ENCODE measurements at regions not wholly inside any gene's neighbourhood (a gene's known extent, or its start where the extent isn't known, plus 50 kb on each side); places are given as distances from the start of the nearest gene placed in this dataset.

DNA sequence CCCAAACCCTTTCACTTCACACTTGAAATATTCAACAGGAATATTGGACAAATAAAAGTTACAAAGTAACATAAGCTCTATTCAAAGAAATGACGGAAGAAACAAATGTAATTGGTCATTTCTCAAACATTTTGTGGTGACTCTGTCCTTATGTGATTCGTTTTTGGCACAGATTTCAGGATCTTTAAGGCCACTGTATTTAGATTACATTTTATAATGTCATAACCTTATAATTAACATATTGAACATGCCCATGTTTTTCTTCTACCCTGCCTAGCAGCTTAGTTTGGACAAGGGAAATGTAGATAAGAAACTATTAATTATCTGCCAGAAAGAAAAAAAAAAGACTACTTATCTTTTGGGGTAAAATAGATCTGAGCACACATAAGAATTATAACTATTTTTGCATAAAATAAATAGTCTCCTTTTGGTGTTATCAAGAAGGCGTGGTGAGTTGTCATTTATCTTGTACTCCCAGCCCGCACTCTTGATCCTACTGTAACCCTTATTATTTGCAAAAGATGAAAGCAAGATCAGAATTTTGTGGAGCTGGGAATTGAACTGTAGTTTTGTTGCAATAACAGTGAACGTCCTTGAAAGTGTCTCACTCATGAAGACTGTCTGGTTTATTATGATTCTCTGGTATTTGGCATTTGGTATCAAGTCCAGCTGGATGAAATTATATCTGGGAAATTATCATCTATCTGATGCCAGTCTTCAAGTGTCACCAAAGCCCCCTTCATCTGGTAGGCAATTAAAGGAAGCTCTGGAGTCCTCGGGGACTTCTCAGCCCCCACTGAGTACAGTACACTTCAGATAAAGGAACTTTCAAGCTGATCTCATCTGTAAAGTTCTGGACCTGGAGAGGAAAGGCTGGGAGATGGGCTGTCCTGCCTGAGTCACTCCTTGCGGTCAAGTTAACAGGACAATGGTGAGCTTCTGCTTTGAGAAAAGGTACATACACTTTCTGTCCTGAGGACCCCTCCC, 175.7 kb upstream of the INHBA start:
- DNase-seq (ENCODE audit: low spot score), result no peak

- no peak for DNase-seq (ENCODE audit: low spot score)
Observed at GRCh38 chr7:41877118-41877517, 174.2 kb upstream of the INHBA start.

- DNase-seq (ENCODE audit: low spot score), result no peak
Observed at GRCh38 chr7:41875513-41875912, 172.6 kb upstream of the INHBA start.

DNA sequence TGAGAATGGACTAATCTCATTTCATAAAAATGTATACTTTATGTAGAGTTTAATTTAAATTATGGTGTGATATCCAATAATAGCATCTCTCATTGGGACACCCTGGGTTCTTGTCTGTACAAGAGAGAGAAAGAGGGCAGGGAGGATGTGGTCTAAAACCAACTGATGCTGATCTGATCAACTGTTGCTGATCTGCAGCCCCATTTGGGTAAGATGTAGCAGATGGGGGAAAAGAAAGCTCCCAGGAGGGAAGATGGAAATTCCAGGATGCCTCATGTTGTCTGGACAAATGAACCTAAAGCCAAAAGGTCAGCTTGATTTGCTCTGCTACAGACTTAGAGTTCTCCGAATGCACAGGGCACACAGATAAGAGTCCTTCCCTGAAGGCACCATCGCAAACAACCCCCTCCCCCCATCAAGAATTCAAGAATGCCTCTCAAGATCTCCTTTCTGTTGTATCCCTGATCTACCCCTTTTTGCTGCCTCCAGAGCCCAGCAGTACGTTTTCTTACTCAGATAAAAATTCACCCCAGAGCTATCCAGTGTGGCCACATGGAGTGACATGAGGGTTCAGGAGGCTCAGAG, 171.4 kb upstream of the INHBA start:
- no peak for DNase-seq (ENCODE audit: low spot score)

DNA sequence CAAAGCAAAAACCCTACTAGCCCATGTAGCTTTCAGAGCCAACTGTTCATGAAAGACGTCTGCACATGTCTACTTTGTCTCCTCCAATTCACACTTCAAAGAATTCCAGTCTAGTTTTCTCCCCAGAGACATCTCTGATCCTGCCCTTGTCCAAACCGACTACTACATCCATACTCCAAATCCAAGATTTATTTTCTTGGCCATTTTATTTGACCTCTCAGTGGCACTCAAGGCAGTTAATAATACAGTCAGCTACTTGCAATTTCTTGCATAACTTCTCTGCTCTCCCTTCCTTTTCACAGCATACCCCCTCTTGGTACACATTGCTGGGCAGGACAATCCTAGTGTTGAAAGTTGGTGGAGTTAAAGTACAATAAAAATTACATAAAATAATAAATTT, 170.9 kb upstream of the INHBA start:
- no peak for DNase-seq (ENCODE audit: low spot score)

DNA sequence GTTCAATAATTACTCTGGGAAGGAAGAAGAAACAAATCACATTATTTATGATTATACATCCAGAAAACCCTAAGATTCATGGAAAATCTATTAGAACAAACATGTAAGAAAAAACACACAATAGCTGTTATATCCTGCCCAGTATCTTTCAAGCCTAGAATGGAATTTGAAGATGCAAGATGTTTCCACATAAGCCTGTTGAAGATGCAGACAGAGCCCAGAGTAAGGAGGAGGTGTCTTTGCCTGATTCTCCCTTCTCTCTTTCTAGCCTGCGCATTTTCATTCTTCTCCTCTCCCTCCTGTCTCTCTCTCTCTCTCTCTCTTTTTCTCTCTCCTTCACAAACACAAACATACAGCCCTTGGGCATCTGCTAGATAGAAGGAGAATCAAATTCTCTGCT, 170.1 kb upstream of the INHBA start:
- no peak for DNase-seq (ENCODE audit: low spot score)

DNA sequence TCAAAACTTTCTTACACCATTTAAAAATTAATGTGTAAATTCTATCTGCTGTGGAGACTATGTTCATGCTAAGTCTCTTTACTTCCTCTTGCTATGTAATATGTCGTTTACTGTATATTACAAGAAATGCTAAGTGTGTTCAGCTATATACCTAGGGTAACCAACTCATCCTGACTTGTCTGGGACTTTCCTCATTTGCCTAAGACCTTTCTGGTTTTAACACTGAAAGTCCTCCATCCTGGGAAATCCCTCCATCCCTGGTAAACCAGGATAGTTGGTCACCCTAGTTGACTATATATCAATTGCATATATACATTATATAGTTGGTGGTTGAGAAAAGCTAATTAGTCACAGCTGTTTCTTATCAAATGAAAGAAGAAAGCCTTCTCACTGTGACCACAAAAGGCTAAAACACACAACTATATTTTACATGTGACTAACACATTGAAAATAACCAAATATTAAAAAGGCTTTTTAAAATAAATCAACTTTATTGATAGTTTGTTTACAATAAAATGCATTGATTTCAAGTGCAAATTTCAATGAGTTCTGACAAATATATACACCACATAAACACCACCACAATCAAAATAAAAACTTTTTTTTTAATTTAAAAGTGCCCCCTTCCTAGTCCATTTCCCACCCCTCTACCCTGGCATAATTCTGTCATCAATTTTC, 167.7 kb upstream of the INHBA start:
- DNase-seq (ENCODE audit: low spot score), result no peak

DNA sequence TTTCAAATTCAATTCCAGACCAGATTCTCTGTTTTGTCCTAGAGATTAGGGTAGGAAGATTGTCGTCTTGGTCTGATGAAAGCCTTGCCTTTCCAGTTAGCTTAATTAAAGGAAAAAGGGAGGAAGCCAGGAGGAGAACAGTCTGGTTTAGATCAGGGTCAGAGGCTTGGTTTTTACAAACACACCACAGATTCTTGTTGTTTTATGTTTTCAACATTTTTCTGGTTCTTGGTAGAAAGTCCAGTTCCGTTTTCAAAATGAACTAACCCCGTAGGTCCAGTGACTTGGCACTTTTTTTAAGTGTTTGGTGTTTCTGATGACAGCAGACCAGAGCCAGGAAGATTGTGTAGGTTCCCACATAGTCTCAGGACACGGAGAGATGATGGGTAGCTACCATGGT, 167.1 kb upstream of the INHBA start:
- DNase-seq (ENCODE audit: low spot score), result no peak

- DNase-seq (ENCODE audit: low spot score), result no peak
Observed at GRCh38 chr7:41869596-41869995, 166.7 kb upstream of the INHBA start.

GRCh38 chr7:41869091-41869490, 166.2 kb upstream of the INHBA start:
- DNase-seq (ENCODE audit: low spot score), result no peak

DNA sequence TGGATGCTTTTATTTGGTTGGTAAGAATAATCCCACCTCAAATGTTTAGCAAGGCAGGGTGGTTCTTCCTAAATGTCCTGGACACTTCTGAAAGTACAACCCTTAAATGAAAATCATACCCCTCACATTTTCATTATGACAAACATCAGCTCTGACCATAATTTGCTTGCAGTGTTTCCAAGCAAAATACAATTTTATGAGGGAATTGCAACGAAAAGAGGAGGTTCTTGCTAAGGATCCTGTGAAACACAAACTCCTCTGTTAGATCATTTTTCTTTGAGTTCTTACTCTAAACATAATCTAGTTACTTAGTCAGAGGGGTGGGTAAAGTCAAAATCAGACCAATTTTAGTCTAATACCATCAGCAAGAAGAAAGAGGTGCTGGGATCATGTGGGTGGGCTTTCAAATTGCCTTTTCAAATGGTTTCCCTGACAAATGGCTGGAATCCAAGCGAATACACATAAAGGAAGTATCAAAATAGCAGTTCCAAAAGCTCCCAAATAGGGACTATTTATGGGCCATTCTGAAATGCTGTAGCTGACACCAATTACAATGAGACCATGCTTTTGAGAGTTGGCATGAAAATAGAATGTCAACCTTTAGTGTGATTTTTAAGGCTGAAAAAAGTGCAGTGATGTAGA, 164.9 kb upstream of the INHBA start:
- DNase-seq (ENCODE audit: low spot score), result no peak

GRCh38 chr7:41862261-41862660, 159.4 kb upstream of the INHBA start:
- no peak for DNase-seq (ENCODE audit: low spot score)

DNA sequence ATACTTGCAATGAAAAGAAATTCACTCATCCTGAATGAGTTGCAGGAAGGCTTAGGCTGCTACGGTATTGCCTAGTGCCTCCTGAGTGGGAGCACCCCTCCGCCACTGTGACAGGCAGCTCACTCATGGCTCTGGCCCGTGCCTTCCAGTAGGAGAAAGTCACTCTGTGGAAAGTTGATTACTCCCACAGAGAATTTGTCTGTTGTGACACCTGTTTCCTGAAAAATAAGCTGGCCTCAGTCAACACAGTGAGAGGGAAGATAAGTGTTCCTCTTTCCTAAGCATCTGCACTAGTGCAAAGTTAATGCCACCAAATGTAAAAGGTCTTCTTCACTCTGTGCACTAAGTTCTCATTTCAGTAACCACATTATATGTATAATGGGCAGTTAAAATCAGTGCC, 158.8 kb upstream of the INHBA start:
- DNase-seq (ENCODE audit: low spot score), result no peak

DNA sequence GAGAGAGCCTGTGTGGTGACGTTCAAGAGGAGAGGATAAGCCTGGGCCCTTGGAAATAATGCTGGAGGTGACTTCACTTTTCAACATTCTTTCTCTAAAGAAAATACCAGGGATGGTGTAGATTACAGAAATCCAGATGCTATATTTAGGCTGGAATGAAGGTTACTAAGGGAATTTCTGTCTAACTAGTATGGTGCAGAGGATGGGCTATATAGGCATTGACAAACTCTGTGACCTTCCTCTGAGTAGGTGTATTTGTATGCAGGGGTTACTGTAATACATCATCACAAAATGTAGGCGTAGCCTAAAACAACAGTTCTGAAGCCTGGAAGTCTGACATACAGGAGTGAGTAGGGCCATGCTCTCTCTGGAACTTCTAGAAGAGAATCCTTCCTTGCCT, 155.3 kb upstream of the INHBA start:
- DNase-seq (ENCODE audit: low spot score), result no peak

GRCh38 chr7:41855798-41856197, 152.9 kb upstream of the INHBA start:
- no peak for DNase-seq (ENCODE audit: low spot score)

DNA sequence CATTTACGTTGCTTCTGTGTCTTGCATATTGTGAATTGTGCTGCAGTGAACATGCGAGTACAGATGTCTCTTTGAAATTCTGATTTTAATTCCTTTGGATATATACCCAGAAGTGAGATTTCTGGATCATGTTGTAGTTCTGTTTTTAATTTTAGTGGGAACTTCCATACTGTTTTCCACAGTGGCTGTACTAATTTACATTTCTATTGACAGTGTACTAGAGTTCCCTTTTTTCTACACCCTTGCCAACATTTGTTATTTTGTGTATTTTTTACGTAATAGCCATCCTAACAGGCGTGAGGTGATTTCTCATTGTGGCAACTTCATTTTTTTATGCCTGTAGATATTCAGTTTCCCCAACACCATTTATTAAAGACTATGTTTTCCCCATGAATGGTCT, 144.7 kb upstream of the INHBA start:
- no peak for DNase-seq (ENCODE audit: low spot score)

DNA sequence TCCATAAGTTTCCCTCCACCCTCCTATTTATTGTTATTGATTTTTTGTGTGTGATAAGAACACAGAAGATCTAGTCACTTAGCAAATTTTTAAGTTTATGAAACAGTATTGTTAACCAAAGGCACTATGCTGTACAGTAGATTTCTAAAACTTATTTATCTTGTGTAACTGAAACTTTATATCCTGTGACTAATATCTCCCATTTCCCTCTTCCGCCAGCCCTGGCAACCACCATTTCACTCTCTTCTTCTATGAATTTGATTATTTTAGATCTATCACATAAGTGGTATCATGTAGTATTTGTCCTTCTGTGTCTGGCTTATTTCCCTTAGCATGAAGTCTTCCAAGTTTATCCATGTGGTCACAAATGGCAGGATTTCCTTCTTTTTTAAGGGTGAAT, 144.3 kb upstream of the INHBA start:
- no peak for DNase-seq (ENCODE audit: low spot score)

- no peak for DNase-seq (ENCODE audit: low spot score)
Observed at GRCh38 chr7:41842956-41843355, 140.1 kb upstream of the INHBA start.

- no peak for DNase-seq (ENCODE audit: low spot score)
Observed at GRCh38 chr7:41837916-41838315, 135.0 kb upstream of the INHBA start.

GRCh38 chr7:41835976-41836530, 133.2 kb upstream of the INHBA start:
- no peak for DNase-seq (ENCODE audit: low spot score)

- no peak for DNase-seq (ENCODE audit: low spot score)
Observed at GRCh38 chr7:41834805-41835694, 132.2 kb upstream of the INHBA start.
